ENCODE measurements at regions not wholly inside any gene's neighbourhood (a gene's known extent, or its start where the extent isn't known, plus 50 kb on each side); places are given as distances from the start of the nearest gene placed in this dataset.

DNA sequence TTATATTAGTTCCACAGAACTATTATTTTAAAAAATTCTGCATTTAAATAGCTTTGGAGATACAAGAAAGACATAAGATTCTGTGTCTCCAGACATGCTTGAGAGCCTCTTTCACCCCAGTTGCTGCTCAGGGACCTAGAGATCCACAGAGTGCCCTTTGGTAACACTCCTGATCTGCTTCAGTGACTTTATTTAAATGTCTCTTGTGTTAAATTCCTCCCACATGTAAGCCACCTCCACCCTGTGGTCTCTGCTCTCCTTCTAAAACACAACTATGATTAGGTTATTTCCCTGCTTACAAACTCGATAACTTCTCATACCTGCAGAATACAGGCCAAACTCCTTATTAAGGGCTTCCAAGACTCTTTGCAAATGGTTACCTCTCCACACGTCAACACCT, 141.0 kb downstream of the RFC3 start:
- TF ChIP-seq ZC3H10 (CRISPR knock-in tag; IDR thresholded peaks at IDR 0.05) (no peak), ZNF70 (CRISPR knock-in tag; IDR thresholded peaks at IDR 0.05) (no peak), ESRRG (CRISPR knock-in tag; IDR thresholded peaks at IDR 0.05) (no peak), ZNF565 (CRISPR knock-in tag; conservative IDR thresholded peaks at IDR 0.05; ENCODE audit: low read depth) (no peak), CSRNP3 (CRISPR knock-in tag; IDR thresholded peaks at IDR 0.05) (no peak), OSR1 (CRISPR knock-in tag; IDR thresholded peaks at IDR 0.05) (no peak), CSDC2 (CRISPR knock-in tag; IDR thresholded peaks at IDR 0.05) (no peak), TOX (CRISPR knock-in tag; IDR thresholded peaks at IDR 0.05; ENCODE audit: borderline replicate concordance) (no peak), ISL1 (CRISPR knock-in tag; IDR thresholded peaks at IDR 0.05) (no peak), PPARA (CRISPR knock-in tag; IDR thresholded peaks at IDR 0.05; ENCODE audit: borderline replicate concordance) (no peak), BACH2 (CRISPR knock-in tag; IDR thresholded peaks at IDR 0.05; ENCODE audit: borderline replicate concordance) (no peak), TCF4 (CRISPR knock-in tag; IDR thresholded peaks at IDR 0.05; ENCODE audit: borderline replicate concordance) (no peak), ARNTL (CRISPR knock-in tag; IDR thresholded peaks at IDR 0.05; ENCODE audit: borderline replicate concordance, low read depth) (no peak), ZFP3 (CRISPR knock-in tag; IDR thresholded peaks at IDR 0.05) (no peak), GLIS3 (CRISPR knock-in tag; IDR thresholded peaks at IDR 0.05) (no peak)
- TF ChIP-seq, protein P1, sequence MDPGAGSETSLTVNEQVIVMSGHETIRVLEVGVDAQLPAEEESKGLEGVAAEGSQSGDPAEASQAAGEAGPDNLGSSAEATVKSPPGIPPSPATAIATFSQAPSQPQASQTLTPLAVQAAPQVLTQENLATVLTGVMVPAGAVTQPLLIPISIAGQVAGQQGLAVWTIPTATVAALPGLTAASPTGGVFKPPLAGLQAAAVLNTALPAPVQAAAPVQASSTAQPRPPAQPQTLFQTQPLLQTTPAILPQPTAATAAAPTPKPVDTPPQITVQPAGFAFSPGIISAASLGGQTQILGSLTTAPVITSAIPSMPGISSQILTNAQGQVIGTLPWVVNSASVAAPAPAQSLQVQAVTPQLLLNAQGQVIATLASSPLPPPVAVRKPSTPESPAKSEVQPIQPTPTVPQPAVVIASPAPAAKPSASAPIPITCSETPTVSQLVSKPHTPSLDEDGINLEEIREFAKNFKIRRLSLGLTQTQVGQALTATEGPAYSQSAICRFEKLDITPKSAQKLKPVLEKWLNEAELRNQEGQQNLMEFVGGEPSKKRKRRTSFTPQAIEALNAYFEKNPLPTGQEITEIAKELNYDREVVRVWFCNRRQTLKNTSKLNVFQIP (CRISPR knock-in tag; IDR thresholded peaks at IDR 0.05; ENCODE audit: borderline replicate concordance, low read depth), result no peak
- TF ChIP-seq, protein P2, sequence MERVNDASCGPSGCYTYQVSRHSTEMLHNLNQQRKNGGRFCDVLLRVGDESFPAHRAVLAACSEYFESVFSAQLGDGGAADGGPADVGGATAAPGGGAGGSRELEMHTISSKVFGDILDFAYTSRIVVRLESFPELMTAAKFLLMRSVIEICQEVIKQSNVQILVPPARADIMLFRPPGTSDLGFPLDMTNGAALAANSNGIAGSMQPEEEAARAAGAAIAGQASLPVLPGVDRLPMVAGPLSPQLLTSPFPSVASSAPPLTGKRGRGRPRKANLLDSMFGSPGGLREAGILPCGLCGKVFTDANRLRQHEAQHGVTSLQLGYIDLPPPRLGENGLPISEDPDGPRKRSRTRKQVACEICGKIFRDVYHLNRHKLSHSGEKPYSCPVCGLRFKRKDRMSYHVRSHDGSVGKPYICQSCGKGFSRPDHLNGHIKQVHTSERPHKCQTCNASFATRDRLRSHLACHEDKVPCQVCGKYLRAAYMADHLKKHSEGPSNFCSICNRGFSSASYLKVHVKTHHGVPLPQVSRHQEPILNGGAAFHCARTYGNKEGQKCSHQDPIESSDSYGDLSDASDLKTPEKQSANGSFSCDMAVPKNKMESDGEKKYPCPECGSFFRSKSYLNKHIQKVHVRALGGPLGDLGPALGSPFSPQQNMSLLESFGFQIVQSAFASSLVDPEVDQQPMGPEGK (CRISPR knock-in tag; IDR thresholded peaks at IDR 0.05; ENCODE audit: borderline replicate concordance), result no peak
- ATAC-seq, result no peak

DNA sequence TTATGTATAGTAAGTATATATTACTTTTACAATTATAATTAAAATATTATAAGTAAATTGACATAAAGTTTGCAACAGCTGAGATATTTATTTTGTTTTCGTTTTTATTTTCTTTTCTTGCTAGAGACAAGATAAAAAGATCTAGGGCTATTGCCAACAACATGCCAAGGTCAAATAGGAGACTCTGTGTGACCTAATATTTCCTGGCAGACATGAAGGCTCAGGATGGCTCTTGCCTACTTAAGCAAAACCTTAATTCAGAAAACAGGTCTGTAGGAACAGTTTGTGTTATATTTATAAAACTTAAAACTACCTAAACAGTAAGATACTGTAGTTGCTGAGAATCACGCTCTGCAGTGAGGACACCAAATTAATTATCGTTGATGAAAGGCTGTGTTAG, 145.2 kb downstream of the RFC3 start:
- TF ChIP-seq ZFP30 (CRISPR knock-in tag; IDR thresholded peaks at IDR 0.05), result no peak
- TF ChIP-seq ZNF8 (CRISPR knock-in tag; IDR thresholded peaks at IDR 0.05), result no peak
- TF ChIP-seq ZFP3 (CRISPR knock-in tag; IDR thresholded peaks at IDR 0.05), result no peak
- no peak for TF ChIP-seq PPARA (CRISPR knock-in tag; IDR thresholded peaks at IDR 0.05; ENCODE audit: borderline replicate concordance)
- TF ChIP-seq CSRNP3 (CRISPR knock-in tag; IDR thresholded peaks at IDR 0.05), result no peak
- TF ChIP-seq, protein P3, sequence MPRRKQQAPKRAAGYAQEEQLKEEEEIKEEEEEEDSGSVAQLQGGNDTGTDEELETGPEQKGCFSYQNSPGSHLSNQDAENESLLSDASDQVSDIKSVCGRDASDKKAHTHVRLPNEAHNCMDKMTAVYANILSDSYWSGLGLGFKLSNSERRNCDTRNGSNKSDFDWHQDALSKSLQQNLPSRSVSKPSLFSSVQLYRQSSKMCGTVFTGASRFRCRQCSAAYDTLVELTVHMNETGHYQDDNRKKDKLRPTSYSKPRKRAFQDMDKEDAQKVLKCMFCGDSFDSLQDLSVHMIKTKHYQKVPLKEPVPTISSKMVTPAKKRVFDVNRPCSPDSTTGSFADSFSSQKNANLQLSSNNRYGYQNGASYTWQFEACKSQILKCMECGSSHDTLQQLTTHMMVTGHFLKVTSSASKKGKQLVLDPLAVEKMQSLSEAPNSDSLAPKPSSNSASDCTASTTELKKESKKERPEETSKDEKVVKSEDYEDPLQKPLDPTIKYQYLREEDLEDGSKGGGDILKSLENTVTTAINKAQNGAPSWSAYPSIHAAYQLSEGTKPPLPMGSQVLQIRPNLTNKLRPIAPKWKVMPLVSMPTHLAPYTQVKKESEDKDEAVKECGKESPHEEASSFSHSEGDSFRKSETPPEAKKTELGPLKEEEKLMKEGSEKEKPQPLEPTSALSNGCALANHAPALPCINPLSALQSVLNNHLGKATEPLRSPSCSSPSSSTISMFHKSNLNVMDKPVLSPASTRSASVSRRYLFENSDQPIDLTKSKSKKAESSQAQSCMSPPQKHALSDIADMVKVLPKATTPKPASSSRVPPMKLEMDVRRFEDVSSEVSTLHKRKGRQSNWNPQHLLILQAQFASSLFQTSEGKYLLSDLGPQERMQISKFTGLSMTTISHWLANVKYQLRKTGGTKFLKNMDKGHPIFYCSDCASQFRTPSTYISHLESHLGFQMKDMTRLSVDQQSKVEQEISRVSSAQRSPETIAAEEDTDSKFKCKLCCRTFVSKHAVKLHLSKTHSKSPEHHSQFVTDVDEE (CRISPR knock-in tag; IDR thresholded peaks at IDR 0.05), result no peak
- TF ChIP-seq RARB (CRISPR knock-in tag; IDR thresholded peaks at IDR 0.05), result no peak
- TF ChIP-seq ARNTL (CRISPR knock-in tag; IDR thresholded peaks at IDR 0.05; ENCODE audit: borderline replicate concordance, low read depth), result no peak
- TF ChIP-seq ISL1 (CRISPR knock-in tag; IDR thresholded peaks at IDR 0.05), result no peak
- TF ChIP-seq CSDC2 (CRISPR knock-in tag; IDR thresholded peaks at IDR 0.05), result no peak
- TF ChIP-seq ZNF565 (CRISPR knock-in tag; conservative IDR thresholded peaks at IDR 0.05; ENCODE audit: low read depth), result no peak
- TF ChIP-seq GLIS3 (CRISPR knock-in tag; IDR thresholded peaks at IDR 0.05), result no peak
- TF ChIP-seq ESRRG (CRISPR knock-in tag; IDR thresholded peaks at IDR 0.05), result no peak
- TF ChIP-seq, protein P2 (CRISPR knock-in tag; IDR thresholded peaks at IDR 0.05; ENCODE audit: borderline replicate concordance), result no peak
- TF ChIP-seq OSR1 (CRISPR knock-in tag; IDR thresholded peaks at IDR 0.05), result no peak
- no peak for ATAC-seq

Data from SK-N-SH treated with all-trans-retinoic acid at 6 μM for 48 hours (cell line).